ENCODE measurements at regions not wholly inside any gene's neighbourhood (a gene's known extent, or its start where the extent isn't known, plus 50 kb on each side); places are given as distances from the start of the nearest gene placed in this dataset.

DNA sequence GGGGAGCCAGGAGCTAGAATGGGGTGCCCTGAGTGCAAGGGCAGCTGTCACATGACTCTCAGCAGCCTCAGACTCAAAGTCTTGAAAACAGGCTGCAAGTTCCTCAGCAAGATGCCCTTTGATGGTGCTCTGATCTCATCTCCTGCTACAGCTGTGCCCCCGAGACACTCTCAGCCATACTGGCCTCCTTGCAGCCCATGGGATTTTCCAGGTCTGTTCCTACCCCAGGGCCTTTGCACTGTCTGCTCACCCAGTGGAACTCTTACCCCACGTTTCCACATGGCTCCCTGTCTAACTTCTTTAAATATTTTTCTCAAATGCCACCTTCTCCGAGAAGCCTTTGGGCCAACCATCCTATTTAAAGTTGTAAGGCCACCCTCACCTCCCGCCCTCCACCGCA, 146.9 kb downstream of the C16orf95 start:
- WGBS (ENCODE audit: insufficient coverage, insufficient replicate concordance, low lambda C conversion rate, missing lambda C conversion rate) = 42% methylated on average over 5 of the region's 5 CpGs
- POLR2A ChIA-PET = no interaction called here

More for the DNA sequence above, 146.9 kb downstream of the C16orf95 start:
- ChIA-PET RAD21 (ENCODE audit: unreplicated experiment) (no interaction called here), SMC1A (ENCODE audit: uncharacterized antibody, unreplicated experiment) (no interaction called here), CTCF (no interaction called here)
- Histone ChIP-seq H4K20me1 (ENCODE audit: control insufficient read depth, insufficient read depth) (no peaks in the 10 kb centered on the region), H3K9ac (ENCODE audit: control insufficient read depth, insufficient read depth, low read length) (no peak overlapping the region), H3K79me2 (ENCODE audit: control insufficient read depth, insufficient read depth, low read length) (no peaks in the 10 kb centered on the region), H3K4me2 (ENCODE audit: control insufficient read depth, insufficient read depth) (no peak overlapping the region), H3K27ac (ENCODE audit: control insufficient read depth, insufficient read depth) (no peak overlapping the region), H3K4me1 (ENCODE audit: control insufficient read depth, insufficient read depth, low read length) (no peaks in the 10 kb centered on the region), H3K4me3 (no peak overlapping the region), H3K36me3 (ENCODE audit: control insufficient read depth in 2 of 2, insufficient read depth in 2 of 2, low read length in 1 of 2) (no peaks in the 10 kb centered on the region), H3K27me3 (replicated peaks in 1 of 2; ENCODE audit: control insufficient read depth in 2 of 2, insufficient read depth in 2 of 2, low read length in 1 of 2) (no peaks in the 10 kb centered on the region), H3K9me3 (replicated peaks; ENCODE audit: control insufficient read depth, insufficient read depth, low read length) (no peaks in the 10 kb centered on the region), H2AFZ (ENCODE audit: control insufficient read depth, low read depth, low read length) (no peak overlapping the region)
- FAIRE-seq (no peak), DNase-seq (ENCODE audit: low read depth, low spot score) (no peak), ATAC-seq (no peak)
- TF ChIP-seq IKZF2 (IDR thresholded peaks at IDR 0.05) (no peak), ETV6 (conservative IDR thresholded peaks at IDR 0.05 in 1 of 2, IDR thresholded peaks at IDR 0.05 in 1 of 2; ENCODE audit: borderline replicate concordance in 1 of 2, low read depth in 1 of 2) (no peak), ZNF207 (IDR thresholded peaks at IDR 0.05; ENCODE audit: borderline replicate concordance) (no peak), NFXL1 (IDR thresholded peaks at IDR 0.05; ENCODE audit: borderline replicate concordance) (no peak), SIN3A (IDR thresholded peaks at IDR 0.05; ENCODE audit: low read depth, low read length) (no peak), SUZ12 (IDR thresholded peaks at IDR 0.05; ENCODE audit: unreplicated experiment) (no peak), ZNF274 (IDR thresholded peaks at IDR 0.05; ENCODE audit: insufficient read depth, insufficient read length) (no peak), ASH2L (IDR thresholded peaks at IDR 0.05; ENCODE audit: borderline replicate concordance, low read depth) (no peak), TAF1 (IDR thresholded peaks at IDR 0.05; ENCODE audit: borderline replicate concordance, low read depth, low read length) (no peak), MTA3 (IDR thresholded peaks at IDR 0.05; ENCODE audit: borderline replicate concordance, low read length) (no peak), NR2C2 (IDR thresholded peaks at IDR 0.05; ENCODE audit: borderline replicate concordance, control insufficient read depth, insufficient read length, low read depth) (no peak), SREBF2 (IDR thresholded peaks at IDR 0.05; ENCODE audit: low read length) (no peak), CBX5 (IDR thresholded peaks at IDR 0.05; ENCODE audit: low read depth) (no peak)
- TF ChIP-seq, protein P1, sequence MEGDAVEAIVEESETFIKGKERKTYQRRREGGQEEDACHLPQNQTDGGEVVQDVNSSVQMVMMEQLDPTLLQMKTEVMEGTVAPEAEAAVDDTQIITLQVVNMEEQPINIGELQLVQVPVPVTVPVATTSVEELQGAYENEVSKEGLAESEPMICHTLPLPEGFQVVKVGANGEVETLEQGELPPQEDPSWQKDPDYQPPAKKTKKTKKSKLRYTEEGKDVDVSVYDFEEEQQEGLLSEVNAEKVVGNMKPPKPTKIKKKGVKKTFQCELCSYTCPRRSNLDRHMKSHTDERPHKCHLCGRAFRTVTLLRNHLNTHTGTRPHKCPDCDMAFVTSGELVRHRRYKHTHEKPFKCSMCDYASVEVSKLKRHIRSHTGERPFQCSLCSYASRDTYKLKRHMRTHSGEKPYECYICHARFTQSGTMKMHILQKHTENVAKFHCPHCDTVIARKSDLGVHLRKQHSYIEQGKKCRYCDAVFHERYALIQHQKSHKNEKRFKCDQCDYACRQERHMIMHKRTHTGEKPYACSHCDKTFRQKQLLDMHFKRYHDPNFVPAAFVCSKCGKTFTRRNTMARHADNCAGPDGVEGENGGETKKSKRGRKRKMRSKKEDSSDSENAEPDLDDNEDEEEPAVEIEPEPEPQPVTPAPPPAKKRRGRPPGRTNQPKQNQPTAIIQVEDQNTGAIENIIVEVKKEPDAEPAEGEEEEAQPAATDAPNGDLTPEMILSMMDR (IDR thresholded peaks at IDR 0.05 in 2 of 3, conservative IDR thresholded peaks at IDR 0.05 in 1 of 3; ENCODE audit: control insufficient read depth in 2 of 3, extremely low read depth in 1 of 3, insufficient read depth in 1 of 3, low read depth in 3 of 3, low read length in 3 of 3) = no peak
- TF ChIP-seq, protein P2, sequence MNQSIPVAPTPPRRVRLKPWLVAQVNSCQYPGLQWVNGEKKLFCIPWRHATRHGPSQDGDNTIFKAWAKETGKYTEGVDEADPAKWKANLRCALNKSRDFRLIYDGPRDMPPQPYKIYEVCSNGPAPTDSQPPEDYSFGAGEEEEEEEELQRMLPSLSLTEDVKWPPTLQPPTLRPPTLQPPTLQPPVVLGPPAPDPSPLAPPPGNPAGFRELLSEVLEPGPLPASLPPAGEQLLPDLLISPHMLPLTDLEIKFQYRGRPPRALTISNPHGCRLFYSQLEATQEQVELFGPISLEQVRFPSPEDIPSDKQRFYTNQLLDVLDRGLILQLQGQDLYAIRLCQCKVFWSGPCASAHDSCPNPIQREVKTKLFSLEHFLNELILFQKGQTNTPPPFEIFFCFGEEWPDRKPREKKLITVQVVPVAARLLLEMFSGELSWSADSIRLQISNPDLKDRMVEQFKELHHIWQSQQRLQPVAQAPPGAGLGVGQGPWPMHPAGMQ (IDR thresholded peaks at IDR 0.05; ENCODE audit: borderline replicate concordance) = no peak
- TF ChIP-seq, protein P3, sequence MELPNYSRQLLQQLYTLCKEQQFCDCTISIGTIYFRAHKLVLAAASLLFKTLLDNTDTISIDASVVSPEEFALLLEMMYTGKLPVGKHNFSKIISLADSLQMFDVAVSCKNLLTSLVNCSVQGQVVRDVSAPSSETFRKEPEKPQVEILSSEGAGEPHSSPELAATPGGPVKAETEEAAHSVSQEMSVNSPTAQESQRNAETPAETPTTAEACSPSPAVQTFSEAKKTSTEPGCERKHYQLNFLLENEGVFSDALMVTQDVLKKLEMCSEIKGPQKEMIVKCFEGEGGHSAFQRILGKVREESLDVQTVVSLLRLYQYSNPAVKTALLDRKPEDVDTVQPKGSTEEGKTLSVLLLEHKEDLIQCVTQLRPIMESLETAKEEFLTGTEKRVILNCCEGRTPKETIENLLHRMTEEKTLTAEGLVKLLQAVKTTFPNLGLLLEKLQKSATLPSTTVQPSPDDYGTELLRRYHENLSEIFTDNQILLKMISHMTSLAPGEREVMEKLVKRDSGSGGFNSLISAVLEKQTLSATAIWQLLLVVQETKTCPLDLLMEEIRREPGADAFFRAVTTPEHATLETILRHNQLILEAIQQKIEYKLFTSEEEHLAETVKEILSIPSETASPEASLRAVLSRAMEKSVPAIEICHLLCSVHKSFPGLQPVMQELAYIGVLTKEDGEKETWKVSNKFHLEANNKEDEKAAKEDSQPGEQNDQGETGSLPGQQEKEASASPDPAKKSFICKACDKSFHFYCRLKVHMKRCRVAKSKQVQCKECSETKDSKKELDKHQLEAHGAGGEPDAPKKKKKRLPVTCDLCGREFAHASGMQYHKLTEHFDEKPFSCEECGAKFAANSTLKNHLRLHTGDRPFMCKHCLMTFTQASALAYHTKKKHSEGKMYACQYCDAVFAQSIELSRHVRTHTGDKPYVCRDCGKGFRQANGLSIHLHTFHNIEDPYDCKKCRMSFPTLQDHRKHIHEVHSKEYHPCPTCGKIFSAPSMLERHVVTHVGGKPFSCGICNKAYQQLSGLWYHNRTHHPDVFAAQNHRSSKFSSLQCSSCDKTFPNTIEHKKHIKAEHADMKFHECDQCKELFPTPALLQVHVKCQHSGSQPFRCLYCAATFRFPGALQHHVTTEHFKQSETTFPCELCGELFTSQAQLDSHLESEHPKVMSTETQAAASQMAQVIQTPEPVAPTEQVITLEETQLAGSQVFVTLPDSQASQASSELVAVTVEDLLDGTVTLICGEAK (IDR thresholded peaks at IDR 0.05; ENCODE audit: borderline replicate concordance) = no peak
- in situ Hi-C loops (cut with MboI) = no loop called here
- intact Hi-C loops (cut with micrococcal nuclease; ENCODE audit: unreplicated experiment) = no loop called here
- no TSS peak for BruUV-seq (replicated peaks)
